CD14-positive monocyte (primary cell): ENCODE measurements at regions not wholly inside any gene's neighbourhood (a gene's known extent, or its start where the extent isn't known, plus 50 kb on each side); places are given as distances from the start of the nearest gene placed in this dataset.

Experiments used
- DNase-seq, 3 donors: peaks; one replicate each; pipeline ENCODE4 v3.0.0-alpha.2; 2011 to 2022
- H2AFZ ChIP-seq: 2 replicates; pipeline ENCODE4 v1.6.0; 2012; ENCODE audit warnings: mild to moderate bottlenecking, low read depth, low read length, inconsistent platforms; ENCODE audit not compliant: insufficient read depth, poor library complexity, severe bottlenecking
- H3K27ac ChIP-seq, 2 donors: 1 replicate in 1 of 2; 2 replicates in 1 of 2; pipeline ENCODE4 v1.5.1; 2012 to 2013; ENCODE audit warnings: low read length in 2 of 2, control low read depth in 1 of 2, inconsistent platforms in 1 of 2, low read depth in 1 of 2, mild to moderate bottlenecking in 1 of 2
- H3K27me3 ChIP-seq, 2 donors: one replicate each; pipeline versions ENCODE4 v1.6.0 to v1.6.1; 2011 to 2013; ENCODE audit warnings: low read length in 2 of 2; ENCODE audit not compliant: control insufficient read depth in 2 of 2, insufficient read depth in 2 of 2
- H3K36me3 ChIP-seq, 2 donors: replicated peaks in 1 of 2; 1 replicate in 1 of 2; 2 replicates in 1 of 2; pipeline versions ENCODE4 v1.5.1 to v1.6.1; 2012 to 2013; ENCODE audit warnings: low read length in 2 of 2, control low read depth in 1 of 2, inconsistent platforms in 1 of 2, mild to moderate bottlenecking in 1 of 2; ENCODE audit not compliant: insufficient read depth in 2 of 2, control insufficient read depth in 1 of 2
- H3K4me1 ChIP-seq, 2 donors: 1 replicate in 1 of 2; 2 replicates in 1 of 2; pipeline versions ENCODE4 v1.5.1 to v1.6.1; 2012 to 2013; ENCODE audit warnings: low read length in 2 of 2, control low read depth in 1 of 2, inconsistent platforms in 1 of 2, mild to moderate bottlenecking in 1 of 2, moderate library complexity in 1 of 2; ENCODE audit not compliant: insufficient read depth in 2 of 2, control insufficient read depth in 1 of 2
- H3K4me2 ChIP-seq: replicated peaks from 2 replicates; pipeline ENCODE3; 2012; ENCODE audit warnings: low read length, moderate library complexity, mild to moderate bottlenecking; ENCODE audit not compliant: poor library complexity, severe bottlenecking; ENCODE audit errors: extremely low read depth
- H3K4me3 ChIP-seq, 3 experiments: fragments of 200-600 bp in 1 of 3; sonication (generic) in 1 of 3; replicated peaks in 1 of 3; 1 replicate in 2 of 3; 2 replicates in 1 of 3; pipeline ENCODE4 v1.5.1; 2011 to 2013; ENCODE audit warnings: low read length in 3 of 3, mild to moderate bottlenecking in 3 of 3, control low read depth in 2 of 3, low read depth in 2 of 3, inconsistent platforms in 1 of 3, moderate library complexity in 1 of 3
- H3K79me2 ChIP-seq: 2 replicates; pipeline ENCODE4 v1.6.0; 2012; ENCODE audit warnings: mild to moderate bottlenecking, control low read depth, inconsistent platforms, low read length, moderate library complexity; ENCODE audit not compliant: insufficient read depth
- H3K9ac ChIP-seq: 2 replicates; pipeline ENCODE4 v1.6.0; 2017; ENCODE audit warnings: low read length, mild to moderate bottlenecking; ENCODE audit not compliant: insufficient read depth, poor library complexity, severe bottlenecking
- H3K9me3 ChIP-seq, 2 donors: replicated peaks in 1 of 2; 1 replicate in 1 of 2; 2 replicates in 1 of 2; pipeline versions ENCODE4 v1.5.1 to v1.6.1; 2012 to 2013; ENCODE audit warnings: low read length in 2 of 2, control low read depth in 1 of 2; ENCODE audit not compliant: control insufficient read depth in 1 of 2, insufficient read depth in 1 of 2
- H4K20me1 ChIP-seq: 2 replicates; pipeline ENCODE4 v1.6.0; 2012; ENCODE audit warnings: mild to moderate bottlenecking, low read length, control low read depth, moderate library complexity; ENCODE audit not compliant: insufficient read depth
- H3K27ac Mint-ChIP-seq, 7 donors: one replicate each; pipeline ENCODE4 v1.8.0; 2020; ENCODE audit warnings: mild to moderate bottlenecking in 7 of 7, mixed read lengths in 7 of 7, moderate library complexity in 6 of 7, inconsistent platforms in 2 of 7
- H3K27me3 Mint-ChIP-seq, 3 donors: one replicate each; pipeline ENCODE4 v1.8.0; 2021 to 2022; ENCODE audit warnings: low read depth in 3 of 3, mild to moderate bottlenecking in 3 of 3, mixed read lengths in 3 of 3, moderate library complexity in 3 of 3, inconsistent platforms in 1 of 3
- H3K36me3 Mint-ChIP-seq, 2 donors: one replicate each; pipeline ENCODE4 v1.8.0; 2020; ENCODE audit warnings: mixed read lengths in 2 of 2, inconsistent platforms in 1 of 2, mild to moderate bottlenecking in 1 of 2
- H3K4me1 Mint-ChIP-seq: one replicate; pipeline ENCODE4 v1.8.0; 2020; ENCODE audit warnings: mild to moderate bottlenecking, mixed read lengths
- H3K4me3 Mint-ChIP-seq, 2 donors: one replicate each; pipeline ENCODE4 v1.8.0; 2020; ENCODE audit warnings: mild to moderate bottlenecking in 2 of 2, mixed read lengths in 2 of 2, moderate library complexity in 1 of 2
- H3K9me3 Mint-ChIP-seq, 7 donors: one replicate each; pipeline ENCODE4 v1.8.0; 2020 to 2022; ENCODE audit warnings: mixed read lengths in 7 of 7, mild to moderate bottlenecking in 6 of 7, moderate library complexity in 6 of 7, inconsistent platforms in 2 of 7
- CTCF ChIP-seq: fragments of 200-600 bp; IDR thresholded peaks from one replicate; pipeline ENCODE4 v1.8.0; 2022; ENCODE audit warnings: antibody characterized with exemption, mild to moderate bottlenecking
- WGBS: methylation state at CpG from one replicate; pipeline ENCODE4 v1.1.5; 2013; ENCODE audit warnings: missing lambda C conversion rate; ENCODE audit not compliant: insufficient coverage; 5-methylcytosine and 5-hydroxymethylcytosine counted together
- intact Hi-C, 2 donors: fragments of 100-400 bp; cut with micrococcal nuclease; formaldehyde crosslinking; loops; one replicate each; pipeline versions ENCODE4 v1.15.0 to v1.15.1; 2023

- Mint-ChIP-seq H3K27me3 (peaks cover 2 to 18% (median 11%) of the 10 kb centered on the region in 3 donors), H3K36me3 (no peaks in the 10 kb centered on the region), H3K4me1 (no peaks in the 10 kb centered on the region), H3K4me3 (no peak overlapping the region), H3K9me3 (peaks cover 0 to 2% (median 0%) of the 10 kb centered on the region in 7 donors), H3K27ac (no peak overlapping the region)
- Histone ChIP-seq H3K4me3 (no peak overlapping the region), H3K4me2 (no peak overlapping the region), H3K79me2 (no peaks in the 10 kb centered on the region), H3K27ac (no peak overlapping the region), H3K4me1 (no peaks in the 10 kb centered on the region), H3K9me3 (no peaks in the 10 kb centered on the region), H3K27me3 (no peaks in the 10 kb centered on the region), H4K20me1 (no peaks in the 10 kb centered on the region), H3K9ac (no peak overlapping the region), H2AFZ (no peak overlapping the region), H3K36me3 (no peaks in the 10 kb centered on the region)
- no peak for TF ChIP-seq CTCF
- intact Hi-C loops = no loop called here
- 66% methylated on average over 4 of the region's 7 CpGs for WGBS
- no peak for DNase-seq
Measured at GRCh38 chr2:71788186-71788525, 334.8 kb downstream of the DYSF start.

- no peak overlapping the region for H3K4me3 Mint-ChIP-seq
Measured at GRCh38 chr2:71787476-71788185, 334.3 kb downstream of the DYSF start.

More at GRCh38 chr2:71787476-71788185, 334.3 kb downstream of the DYSF start:
- H3K79me2 ChIP-seq = no peaks in the 10 kb centered on the region
- intact Hi-C loops = no loop called here
- no peaks in the 10 kb centered on the region for H4K20me1 ChIP-seq
- no peaks in the 10 kb centered on the region for H3K27me3 ChIP-seq
- DNase-seq = no peak
- H3K4me2 ChIP-seq = no peak overlapping the region
- H3K9ac ChIP-seq = no peak overlapping the region
- peaks cover 2 to 18% (median 11%) of the 10 kb centered on the region in 3 donors for H3K27me3 Mint-ChIP-seq
- H3K27ac Mint-ChIP-seq = no peak overlapping the region
- H2AFZ ChIP-seq = no peak overlapping the region
- no peaks in the 10 kb centered on the region for H3K9me3 ChIP-seq
- no peak for TF ChIP-seq CTCF
- H3K36me3 ChIP-seq = no peaks in the 10 kb centered on the region
- no peak overlapping the region for H3K27ac ChIP-seq
- H3K4me1 ChIP-seq = no peaks in the 10 kb centered on the region
- H3K36me3 Mint-ChIP-seq = no peaks in the 10 kb centered on the region
- peaks cover 0 to 2% (median 0%) of the 10 kb centered on the region in 7 donors for H3K9me3 Mint-ChIP-seq
- no peak overlapping the region for H3K4me3 ChIP-seq
- WGBS = no CpG with 5 or more reads among the region's 3 CpGs
- H3K4me1 Mint-ChIP-seq = no peaks in the 10 kb centered on the region
